HG03442 (cell line): ENCODE measurements at regions not wholly inside any gene's neighbourhood (a gene's known extent, or its start where the extent isn't known, plus 50 kb on each side); places are given as distances from the start of the nearest gene placed in this dataset.
"Not testable (repeated sequence)": the region's sequence is repeated elsewhere in the genome, so short reads cannot be mapped to it uniquely, and the experiment has no call there.

Experiments used
- ATAC-seq: cut with Tn5 transposase; IDR thresholded peaks from one replicate; pipeline ENCODE4 v1.9.1; 2021; ENCODE audit warnings: mild to moderate bottlenecking, moderate library complexity; ENCODE audit not compliant: unreplicated experiment

- no peak for ATAC-seq
These were observed 461.2 kb downstream of the EPM2A start for GRCh38 chr6:145274083-145274482.

GRCh38 chr6:145275019-145275418 is 460.3 kb downstream of the EPM2A start:
- no peak for ATAC-seq

GRCh38 chr6:145275787-145276186 is 459.5 kb downstream of the EPM2A start:
- ATAC-seq: no peak

- ATAC-seq: no peak
These were observed 458.6 kb downstream of the EPM2A start for GRCh38 chr6:145276756-145277155.

- ATAC-seq: no peak
These were observed 457.8 kb downstream of the EPM2A start for GRCh38 chr6:145277358-145278086.

GRCh38 chr6:145278163-145278807 is 457.0 kb downstream of the EPM2A start:
- ATAC-seq: no peak

GRCh38 chr6:145279551-145279950 is 455.8 kb downstream of the EPM2A start:
- ATAC-seq: no peak

- no peak for ATAC-seq
These were observed 455.3 kb downstream of the EPM2A start for GRCh38 chr6:145279993-145280392.

GRCh38 chr6:145283209-145283608 is 452.1 kb downstream of the EPM2A start:
- not testable (repeated sequence) for ATAC-seq

- no peak for ATAC-seq
These were observed 451.5 kb downstream of the EPM2A start for GRCh38 chr6:145283856-145284255.

- ATAC-seq: no peak
These were observed 448.4 kb downstream of the EPM2A start for GRCh38 chr6:145286916-145287315.

GRCh38 chr6:145289573-145289972 is 445.7 kb downstream of the EPM2A start:
- ATAC-seq: no peak

GRCh38 chr6:145290122-145290521 is 445.2 kb downstream of the EPM2A start:
- ATAC-seq: no peak

GRCh38 chr6:145292066-145292465 is 443.3 kb downstream of the EPM2A start:
- ATAC-seq: no peak

- no peak for ATAC-seq
These were observed 440.4 kb downstream of the EPM2A start for GRCh38 chr6:145294942-145295341.

- no peak for ATAC-seq
These were observed 439.6 kb downstream of the EPM2A start for GRCh38 chr6:145295746-145296145.

GRCh38 chr6:145305670-145306069 is 429.6 kb downstream of the EPM2A start:
- ATAC-seq: no peak

GRCh38 chr6:145306489-145306888 is 428.8 kb downstream of the EPM2A start:
- no peak for ATAC-seq

GRCh38 chr6:145309842-145310535 is 425.3 kb downstream of the EPM2A start:
- no peak for ATAC-seq

- no peak for ATAC-seq
These were observed 422.8 kb downstream of the EPM2A start for GRCh38 chr6:145312481-145312880.

- ATAC-seq: no peak
These were observed 422.1 kb downstream of the EPM2A start for GRCh38 chr6:145313041-145313855.
